ENCODE measurements at regions not wholly inside any gene's neighbourhood (a gene's known extent, or its start where the extent isn't known, plus 50 kb on each side); places are given as distances from the start of the nearest gene placed in this dataset.

DNA sequence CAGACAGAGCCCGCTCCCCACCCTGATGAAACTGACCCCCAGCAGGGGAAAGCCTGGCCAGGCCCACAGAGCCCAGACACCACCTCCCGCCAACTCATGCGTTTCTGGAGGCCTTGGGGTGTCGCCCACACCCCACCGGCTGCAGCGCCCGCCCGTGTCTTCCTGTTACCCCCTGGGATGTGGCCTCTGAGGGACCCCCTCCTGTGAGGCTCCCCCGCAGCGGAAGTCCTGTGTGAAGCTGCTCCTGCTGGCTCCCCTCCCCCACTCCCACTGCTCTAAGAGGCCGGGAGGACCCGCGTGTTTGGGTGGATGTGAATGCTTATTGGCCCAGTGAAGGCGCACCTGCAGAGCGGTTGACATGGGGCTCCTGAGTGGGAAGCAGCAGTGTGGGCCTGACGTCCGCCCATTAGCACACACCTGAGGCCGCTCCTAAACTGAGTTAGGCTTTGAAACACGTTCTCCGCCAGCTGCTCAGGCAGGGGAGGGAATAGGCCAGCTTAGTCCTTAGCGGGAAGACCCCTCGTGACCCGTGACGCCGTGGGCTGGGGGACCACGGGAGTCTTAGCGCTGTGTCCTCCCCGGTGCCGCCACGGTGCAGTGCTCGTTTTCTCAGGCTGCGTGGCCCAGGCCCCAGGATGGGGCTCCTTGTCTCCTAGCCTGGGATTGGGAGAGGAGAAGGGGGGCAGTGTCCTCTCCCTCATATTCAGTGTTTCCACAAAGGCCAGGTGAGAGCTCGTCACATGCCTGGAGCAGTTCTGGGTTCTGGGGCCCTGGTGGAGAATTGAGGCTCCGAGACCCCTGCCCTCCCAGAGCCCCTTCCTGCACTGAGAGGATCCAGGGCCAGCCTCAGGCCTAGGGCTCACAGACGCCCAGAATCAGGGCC, 323.4 kb upstream of the SFSWAP start:
- TF ChIP-seq CTCF (IDR thresholded peaks at IDR 0.05), result no peak
- TF ChIP-seq POLR2AphosphoS5 (IDR thresholded peaks at IDR 0.05), result no peak
- no peak for TF ChIP-seq POLR2A (IDR thresholded peaks at IDR 0.05)
- TF ChIP-seq EP300 (IDR thresholded peaks at IDR 0.05), result no peak

Data from suprapubic skin (tissue), 4 donors.